H9 (cell line): ENCODE measurements at regions not wholly inside any gene's neighbourhood (a gene's known extent, or its start where the extent isn't known, plus 50 kb on each side); places are given as distances from the start of the nearest gene placed in this dataset.

Experiments
- DNase-seq: peaks from one replicate; pipeline ENCODE4 v3.0.0-alpha.2; 2017
- H2AFZ ChIP-seq: one replicate; pipeline ENCODE4 v1.6.1; 2013; ENCODE audit warnings: mild to moderate bottlenecking, low read length, control low read depth, moderate library complexity
- H2AK5ac ChIP-seq: 2 replicates; pipeline ENCODE4 v1.6.1; 2013; ENCODE audit warnings: low read length, control low read depth, mixed read lengths; ENCODE audit not compliant: insufficient read length
- H2BK120ac ChIP-seq: one replicate; pipeline ENCODE4 v1.6.1; 2013; ENCODE audit warnings: low read depth, mild to moderate bottlenecking, low read length, control low read depth, inconsistent platforms; ENCODE audit not compliant: poor library complexity, severe bottlenecking
- H2BK12ac ChIP-seq: 2 replicates; pipeline ENCODE4 v1.6.1; 2013; ENCODE audit warnings: low read length, control low read depth, mixed read lengths, low read depth; ENCODE audit not compliant: insufficient read length
- H2BK15ac ChIP-seq: 2 replicates; pipeline ENCODE4 v1.6.1; 2013; ENCODE audit warnings: low read depth, low read length, control low read depth
- H2BK20ac ChIP-seq: one replicate; pipeline ENCODE4 v1.6.1; 2013; ENCODE audit warnings: low read depth, mild to moderate bottlenecking, low read length, control low read depth, inconsistent platforms; ENCODE audit not compliant: poor library complexity, severe bottlenecking
- H2BK5ac ChIP-seq: 2 replicates; pipeline ENCODE4 v1.6.1; 2013; ENCODE audit warnings: low read length, control low read depth, mixed read lengths; ENCODE audit not compliant: insufficient read length
- H3K14ac ChIP-seq: 2 replicates; pipeline ENCODE4 v1.6.1; 2013; ENCODE audit warnings: low read length, control low read depth; ENCODE audit not compliant: insufficient read depth
- H3K18ac ChIP-seq: 2 replicates; pipeline ENCODE4 v1.6.1; 2013; ENCODE audit warnings: low read depth, mild to moderate bottlenecking, mixed read lengths, low read length, control low read depth; ENCODE audit not compliant: insufficient read length
- H3K23ac ChIP-seq: 2 replicates; pipeline ENCODE4 v1.6.1; 2013; ENCODE audit warnings: low read length, control low read depth, mixed read lengths, low read depth; ENCODE audit not compliant: insufficient read length
- H3K23me2 ChIP-seq: 2 replicates; pipeline ENCODE4 v1.6.1; 2013; ENCODE audit warnings: low read depth, mild to moderate bottlenecking, mixed read lengths, low read length, control low read depth; ENCODE audit not compliant: insufficient read length, poor library complexity, severe bottlenecking
- H3K27ac ChIP-seq: 2 replicates; pipeline ENCODE4 v1.5.1; 2013; ENCODE audit warnings: low read length, control low read depth, mixed read lengths, low read depth; ENCODE audit not compliant: insufficient read length
- H3K27me3 ChIP-seq: 2 replicates; pipeline ENCODE4 v1.6.1; 2013; ENCODE audit warnings: low read length, control low read depth, inconsistent platforms; ENCODE audit not compliant: insufficient read depth
- H3K4ac ChIP-seq: 2 replicates; pipeline ENCODE4 v1.6.1; 2013; ENCODE audit warnings: low read depth, mild to moderate bottlenecking, control low read depth, inconsistent platforms, low read length, moderate library complexity
- H3K4me1 ChIP-seq: 2 replicates; pipeline ENCODE4 v1.6.1; 2013; ENCODE audit warnings: low read length, control low read depth, inconsistent platforms; ENCODE audit not compliant: insufficient read depth
- H3K4me2 ChIP-seq: 2 replicates; pipeline ENCODE4 v1.6.1; 2013; ENCODE audit warnings: low read length, control low read depth, mixed read lengths; ENCODE audit not compliant: insufficient read length, insufficient read depth
- H3K56ac ChIP-seq: 2 replicates; pipeline ENCODE4 v1.6.1; 2013; ENCODE audit warnings: low read depth, mild to moderate bottlenecking, mixed read lengths, low read length, control low read depth; ENCODE audit not compliant: insufficient read length
- H3K79me1 ChIP-seq: 2 replicates; pipeline ENCODE4 v1.6.1; 2013; ENCODE audit warnings: low read depth, mild to moderate bottlenecking, moderate library complexity, low read length, control low read depth, inconsistent platforms; ENCODE audit not compliant: insufficient read depth, poor library complexity, severe bottlenecking
- H3K79me2 ChIP-seq: 2 replicates; pipeline ENCODE4 v1.6.1; 2013; ENCODE audit warnings: low read length, control low read depth, inconsistent platforms; ENCODE audit not compliant: insufficient read depth
- H3K9ac ChIP-seq: 2 replicates; pipeline ENCODE4 v1.6.1; 2013; ENCODE audit warnings: low read length, control low read depth, mixed read lengths; ENCODE audit not compliant: insufficient read length; ENCODE audit errors: extremely low read depth
- H3K9me3 ChIP-seq: one replicate; pipeline ENCODE4 v1.6.1; 2013; ENCODE audit warnings: low read depth, low read length, inconsistent platforms; ENCODE audit not compliant: control insufficient read depth
- H3T11ph ChIP-seq: one replicate; pipeline ENCODE4 v1.6.1; 2013; ENCODE audit warnings: mild to moderate bottlenecking, low read length, control low read depth, inconsistent platforms
- H4K20me1 ChIP-seq: one replicate; pipeline ENCODE4 v1.6.1; 2013; ENCODE audit not compliant: control insufficient read depth, insufficient read length, insufficient read depth
- H4K5ac ChIP-seq: 2 replicates; pipeline ENCODE4 v1.6.1; 2013; ENCODE audit warnings: low read depth, mild to moderate bottlenecking, mixed read lengths, low read length, control low read depth; ENCODE audit not compliant: insufficient read length
- H4K8ac ChIP-seq: replicated peaks from 2 replicates; pipeline ENCODE4 v1.6.1; 2013; ENCODE audit warnings: low read length, control low read depth, mixed read lengths, low read depth; ENCODE audit not compliant: insufficient read length
- H4K91ac ChIP-seq: 2 replicates; pipeline ENCODE4 v1.6.1; 2013; ENCODE audit warnings: low read depth, mild to moderate bottlenecking, moderate library complexity, mixed read lengths, low read length, control low read depth; ENCODE audit not compliant: insufficient read length
- H3K27ac Mint-ChIP-seq, 3 experiments: 2 replicates in 2 of 3; 3 replicates in 1 of 3; pipeline ENCODE4 v1.8.0; 2020 to 2021; ENCODE audit warnings: mixed read lengths in 3 of 3, mild to moderate bottlenecking in 1 of 3, moderate library complexity in 1 of 3
- H3K27me3 Mint-ChIP-seq: 2 replicates; pipeline ENCODE4 v1.8.0; 2021; ENCODE audit warnings: low read depth, mild to moderate bottlenecking, moderate library complexity, mixed read lengths
- H3K36me3 Mint-ChIP-seq, 3 experiments: 2 replicates in 2 of 3; 3 replicates in 1 of 3; pipeline ENCODE4 v1.8.0; 2020 to 2021; ENCODE audit warnings: low read depth in 3 of 3, mixed read lengths in 3 of 3; ENCODE audit not compliant: insufficient read depth in 1 of 3
- H3K4me1 Mint-ChIP-seq, 2 experiments: 2 replicates each; pipeline ENCODE4 v1.8.0; 2020; ENCODE audit warnings: mixed read lengths in 2 of 2
- H3K4me3 Mint-ChIP-seq, 2 experiments: 2 replicates in 1 of 2; 3 replicates in 1 of 2; pipeline ENCODE4 v1.8.0; 2020 to 2021; ENCODE audit warnings: mild to moderate bottlenecking in 2 of 2, mixed read lengths in 2 of 2, moderate library complexity in 1 of 2
- H3K9me3 Mint-ChIP-seq, 2 experiments: 2 replicates in 1 of 2; 3 replicates in 1 of 2; pipeline ENCODE4 v1.8.0; 2020; ENCODE audit warnings: mild to moderate bottlenecking in 2 of 2, mixed read lengths in 2 of 2, moderate library complexity in 1 of 2
- CTCF ChIP-seq: fragments of 200-600 bp; sonication (generic); conservative IDR thresholded peaks from 3 replicates; pipeline ENCODE4 v1.8.0; 2021; ENCODE audit warnings: antibody characterized with exemption, mild to moderate bottlenecking
- WGBS: extraction: QIAGEN DNeasy Blood & Tissue Kit; methylation state at CpG from one replicate; pipeline ENCODE4 v1.1.7; 2013; ENCODE audit warnings: missing lambda C conversion rate, low lambda C conversion rate, mixed read lengths; ENCODE audit not compliant: insufficient read length; ENCODE audit errors: extremely low coverage; 5-methylcytosine and 5-hydroxymethylcytosine counted together

GRCh38 chr3:6468589-6468988, 392.3 kb upstream of the GRM7 start:
- no CpG with 5 or more reads among the region's 7 CpGs for WGBS
- no peaks in the 10 kb centered on the region for H3K4me1 ChIP-seq
- no peak overlapping the region for H3K14ac ChIP-seq
- no peak for DNase-seq
- no peak overlapping the region for H3K27ac ChIP-seq
- H3K79me1 ChIP-seq: no peaks in the 10 kb centered on the region
- no peak overlapping the region for H3T11ph ChIP-seq
- no peak overlapping the region for H3K9ac ChIP-seq
- no peaks in the 10 kb centered on the region for H3K9me3 Mint-ChIP-seq
- no peak overlapping the region for H3K4me2 ChIP-seq
- no peak overlapping the region for H4K8ac ChIP-seq
- no peak overlapping the region for H3K4me3 Mint-ChIP-seq
- no peak overlapping the region for H2BK20ac ChIP-seq
- H3K36me3 Mint-ChIP-seq: no peaks in the 10 kb centered on the region
- no peak overlapping the region for H3K56ac ChIP-seq
- no peak overlapping the region for H2BK12ac ChIP-seq
- H2BK5ac ChIP-seq: no peak overlapping the region
- no peak overlapping the region for H4K5ac ChIP-seq
- H3K9me3 ChIP-seq: no peaks in the 10 kb centered on the region
- no peaks in the 10 kb centered on the region for H3K79me2 ChIP-seq
- H3K23me2 ChIP-seq: no peaks in the 10 kb centered on the region
- H3K4ac ChIP-seq: no peak overlapping the region
- no peaks in the 10 kb centered on the region for H4K20me1 ChIP-seq
- H2AK5ac ChIP-seq: no peak overlapping the region
- H3K23ac ChIP-seq: no peak overlapping the region
- H2AFZ ChIP-seq: no peak overlapping the region
- H4K91ac ChIP-seq: no peak overlapping the region
- no peak for TF ChIP-seq CTCF
- H3K18ac ChIP-seq: no peak overlapping the region
- H3K27me3 ChIP-seq: no peaks in the 10 kb centered on the region
- no peak overlapping the region for H2BK15ac ChIP-seq
- H3K27ac Mint-ChIP-seq: peak overlapping the region in 1 of 3 experiments; percentile 69; a peak in 1 of 7 replicates
- no peaks in the 10 kb centered on the region; the same call in 1 of the 2 replicates for H3K27me3 Mint-ChIP-seq
- peaks cover 0 to 4% of the 10 kb centered on the region in 2 experiments; a peak in 2 of 4 replicates for H3K4me1 Mint-ChIP-seq
- no peak overlapping the region for H2BK120ac ChIP-seq
